ENCODE measurements at regions not wholly inside any gene's neighbourhood (a gene's known extent, or its start where the extent isn't known, plus 50 kb on each side); places are given as distances from the start of the nearest gene placed in this dataset.

DNA sequence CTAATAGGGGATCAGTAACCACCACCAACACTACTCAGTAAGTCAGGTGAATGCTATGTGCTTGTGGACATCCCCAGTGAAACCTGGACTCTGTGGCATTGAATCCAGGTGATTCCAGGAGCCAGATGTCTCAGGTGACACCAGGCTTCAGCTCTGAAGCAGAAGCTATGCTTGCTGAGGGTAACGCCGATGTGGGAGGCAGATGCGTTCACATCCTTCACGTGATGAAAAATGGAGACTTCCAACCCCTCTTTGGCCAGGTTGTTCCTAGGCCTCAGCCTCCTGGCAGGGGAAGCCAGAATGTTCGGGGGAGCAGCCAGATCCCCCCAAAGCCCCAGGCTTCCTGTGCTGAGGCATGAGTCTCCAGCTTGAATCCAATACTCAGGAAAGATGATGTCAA lies 209.8 kb upstream of the PDE10A start:
- DNase-seq, result no peak

DNA sequence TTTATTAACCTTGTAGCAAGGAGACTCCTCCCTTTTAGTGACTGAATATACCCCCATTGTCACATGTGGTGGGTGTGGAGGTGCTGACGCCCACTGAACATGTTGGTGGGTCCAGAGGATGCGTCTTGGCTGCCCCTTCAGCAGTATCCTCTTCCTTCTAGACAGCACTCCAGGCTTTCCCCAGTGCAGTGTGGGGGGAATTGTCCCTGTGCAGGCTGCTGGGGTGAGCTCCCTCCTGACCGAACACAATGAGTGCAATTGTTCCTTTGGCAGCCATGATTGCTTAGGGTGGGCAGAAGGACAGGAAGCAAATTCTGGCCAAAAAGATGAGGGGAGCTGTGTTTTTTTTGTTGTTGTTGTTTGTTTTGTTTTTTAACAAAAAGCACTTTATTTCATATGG lies 209.3 kb upstream of the PDE10A start:
- DNase-seq, result no peak

DNA sequence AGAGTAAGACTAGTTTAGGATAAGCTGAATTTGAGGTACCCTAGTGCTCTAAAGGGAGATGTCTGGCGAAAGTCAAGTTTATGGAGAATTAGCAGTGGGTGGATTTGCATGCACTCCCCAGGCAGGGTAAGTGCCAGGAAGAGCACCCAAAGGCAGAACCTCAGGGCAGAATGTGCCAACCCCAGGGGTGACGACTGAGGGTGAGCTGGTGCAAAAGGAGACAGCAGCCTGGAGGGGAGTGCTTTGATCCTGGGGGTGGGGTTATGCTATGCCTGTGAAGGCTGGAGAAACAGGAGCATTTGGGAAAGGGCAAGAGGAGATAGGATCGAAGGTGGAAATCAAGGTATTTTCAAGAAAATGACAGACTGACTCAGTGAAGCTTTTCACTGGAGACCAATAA lies 208.5 kb upstream of the PDE10A start:
- DNase-seq, result no peak

DNA sequence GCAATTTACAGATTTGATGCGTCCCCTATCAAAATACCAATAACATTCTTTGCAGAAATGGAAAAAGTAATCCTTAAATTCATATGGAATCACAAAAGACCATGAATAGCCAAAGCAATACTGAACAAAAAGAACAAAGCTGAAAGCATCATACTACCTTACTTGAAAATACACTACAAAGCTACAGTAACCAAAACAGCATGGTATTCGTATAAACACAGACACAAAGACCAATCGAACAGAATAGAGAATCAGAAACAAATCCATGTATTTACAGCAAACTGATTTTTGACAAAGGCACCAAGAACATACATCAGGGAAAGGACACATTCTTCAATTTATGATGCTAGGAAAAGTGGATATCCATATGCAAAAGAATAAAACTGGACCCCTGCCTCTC lies 206.5 kb upstream of the PDE10A start:
- no peak for DNase-seq

DNA sequence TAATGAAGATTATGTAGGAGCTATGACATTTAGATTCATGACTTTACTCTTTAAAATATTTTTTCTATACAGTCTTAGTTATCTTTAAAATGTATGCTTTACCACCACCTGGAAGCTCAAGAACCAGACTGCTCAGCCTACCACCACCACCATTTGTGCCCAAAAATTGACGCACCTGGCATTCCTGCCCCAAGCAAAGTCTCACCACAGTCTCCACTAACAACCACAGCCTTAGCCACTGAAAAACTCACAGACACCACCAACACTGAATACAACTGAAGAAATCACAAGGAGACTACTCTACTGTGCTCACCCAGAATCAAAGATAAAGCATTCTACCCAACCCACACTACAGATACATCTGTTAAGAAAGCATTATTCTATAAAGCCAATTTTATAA lies 201.9 kb upstream of the PDE10A start:
- DNase-seq, result no peak

DNA sequence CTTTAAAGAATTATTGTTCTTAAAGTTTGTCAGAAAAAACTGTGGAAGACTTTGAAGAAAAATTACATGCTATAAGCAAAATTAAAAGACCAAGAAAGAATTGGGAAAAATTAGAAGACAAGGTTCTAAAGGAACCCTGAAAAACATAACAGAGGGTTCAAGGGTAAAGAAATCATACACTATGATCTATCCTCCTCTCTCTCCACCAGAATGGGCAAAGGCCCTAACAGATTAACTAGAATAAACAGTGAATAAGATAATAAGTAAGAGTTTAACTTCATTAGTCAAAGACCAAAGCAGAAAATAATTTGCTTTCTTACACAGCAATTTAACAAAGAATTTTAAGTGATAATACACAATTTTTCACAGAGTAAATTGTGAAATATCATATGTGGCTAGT lies 201.2 kb upstream of the PDE10A start:
- no peak for DNase-seq

DNA sequence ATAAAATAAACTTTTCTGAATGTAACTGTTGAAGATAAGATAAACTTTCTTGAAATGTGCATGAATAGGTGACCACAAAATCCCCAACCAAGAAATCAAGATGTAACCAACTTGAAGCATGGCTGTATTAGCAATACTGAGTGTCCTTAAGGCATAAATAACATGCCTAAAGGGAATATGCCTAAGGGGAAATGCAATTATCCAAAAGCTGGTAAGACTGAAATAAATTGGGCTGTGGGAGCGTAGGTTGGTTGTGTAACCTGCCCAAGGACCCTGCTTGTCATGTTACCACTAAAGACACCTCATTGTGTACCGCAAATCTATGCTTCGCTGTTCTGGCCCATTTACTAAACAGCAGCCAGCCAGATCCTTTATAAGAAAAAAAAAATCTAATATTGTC lies 200.8 kb upstream of the PDE10A start:
- DNase-seq, result no peak

DNA sequence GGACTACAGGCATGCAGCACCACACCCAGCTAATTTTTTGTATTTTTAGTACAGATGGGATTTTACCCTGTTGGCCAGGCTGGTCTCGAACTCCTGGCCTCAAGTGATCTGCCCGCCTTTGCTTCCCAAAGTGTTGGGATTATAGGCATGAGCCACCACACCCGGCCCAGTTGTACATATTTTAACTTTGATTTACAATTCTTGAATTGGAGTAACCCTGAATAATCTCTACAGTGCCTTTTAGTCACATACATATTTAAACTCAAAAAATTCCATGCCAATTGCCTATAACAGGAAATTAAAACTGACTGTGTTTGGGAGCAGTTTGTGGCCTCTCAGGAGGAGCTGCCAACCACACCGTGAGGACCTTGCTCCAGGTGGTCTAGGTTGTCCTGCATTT lies 199.8 kb upstream of the PDE10A start:
- DNase-seq, result no peak

DNA sequence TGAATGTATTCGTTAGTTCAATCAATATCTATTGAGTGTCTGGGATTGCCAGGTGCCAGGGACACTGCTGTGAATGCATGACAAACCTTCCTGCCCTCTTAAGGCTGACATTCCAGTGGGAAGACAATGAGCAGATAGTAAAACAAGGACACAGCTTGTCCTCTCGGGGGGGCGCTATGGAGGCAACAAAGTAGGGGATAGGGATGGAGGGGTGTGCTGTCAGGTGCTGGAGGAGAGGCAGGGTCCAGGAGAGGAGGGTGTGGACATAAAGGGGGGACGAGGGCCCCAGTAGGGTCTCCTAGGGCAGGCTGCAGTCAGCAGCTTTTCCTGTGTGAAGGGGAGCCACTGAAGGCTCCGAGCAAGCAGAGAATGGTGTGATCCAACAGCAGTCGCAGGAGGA lies 198.2 kb upstream of the PDE10A start:
- DNase-seq, result no peak

DNA sequence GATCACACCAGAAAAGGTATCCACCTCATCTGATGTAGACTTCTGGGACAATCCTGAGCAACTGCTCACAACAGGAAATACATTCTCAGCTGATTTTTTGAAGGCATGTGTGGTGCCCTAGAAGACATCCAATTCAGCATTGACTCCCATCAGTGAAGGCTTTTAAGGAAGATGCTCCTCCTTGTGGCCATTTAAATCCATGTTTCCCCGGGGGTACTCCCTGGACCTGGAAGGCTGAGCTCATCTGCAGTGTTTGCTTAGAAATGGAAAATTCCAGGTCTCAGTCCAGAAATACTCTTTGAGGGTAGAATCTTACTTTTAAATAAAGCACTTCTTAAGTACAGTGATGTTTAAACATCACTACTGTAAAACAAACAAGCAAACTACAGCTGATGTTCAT lies 195.5 kb upstream of the PDE10A start:
- no peak for DNase-seq

DNA sequence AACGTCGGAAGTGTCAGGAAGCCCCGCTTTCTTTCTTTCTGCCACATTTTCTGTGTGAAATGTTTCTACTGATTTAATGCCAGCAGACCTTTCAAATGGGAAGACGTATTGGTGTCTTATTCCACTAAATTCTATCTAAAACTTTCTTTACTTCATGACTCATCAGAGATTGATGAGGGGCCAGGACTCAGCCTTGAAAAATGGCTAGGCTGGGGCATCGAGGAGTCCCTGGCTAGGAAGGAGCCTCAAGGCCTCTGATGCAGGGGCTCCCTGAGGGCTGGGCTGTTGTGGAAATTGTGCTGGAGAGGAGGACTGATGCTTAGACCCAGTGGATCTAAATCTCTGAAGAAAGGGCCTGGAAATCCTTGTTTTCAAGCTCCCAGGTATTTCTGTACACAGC lies 192.8 kb upstream of the PDE10A start:
- DNase-seq, result no peak

DNA sequence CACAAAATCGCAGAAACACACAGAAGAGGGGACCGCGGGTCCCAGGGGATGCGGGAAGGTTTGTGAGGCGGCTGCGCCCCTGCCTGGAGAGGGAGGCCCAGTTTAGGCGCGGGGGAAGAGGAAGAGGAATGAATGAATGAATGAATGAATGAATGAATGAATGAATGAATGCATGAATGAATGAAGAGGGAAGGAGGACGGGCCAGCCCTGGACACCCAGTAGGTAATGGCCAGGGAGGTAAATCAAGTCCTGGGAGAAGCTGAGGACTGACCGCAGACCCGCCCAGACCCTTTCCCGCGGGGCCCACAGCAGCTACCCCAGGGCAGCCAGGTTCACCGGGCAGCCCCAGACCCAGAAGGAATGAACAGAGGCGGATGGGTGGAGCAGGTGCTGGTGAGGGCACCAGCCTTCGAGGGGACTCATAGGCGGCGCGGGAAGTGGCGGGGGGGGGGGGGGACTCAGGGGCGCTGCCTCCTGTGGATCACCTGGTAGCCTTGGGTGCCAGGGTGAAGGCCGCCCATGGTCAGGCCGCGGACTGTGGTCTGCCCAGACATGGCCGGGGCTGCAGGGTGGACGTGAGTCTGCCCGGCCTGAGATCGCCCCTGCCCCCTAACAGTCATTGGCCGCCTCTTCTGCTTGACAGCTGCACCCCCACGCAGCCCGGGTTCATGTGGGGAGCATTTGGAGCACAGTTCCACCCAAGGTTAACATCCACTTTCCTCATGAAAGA lies 192.0 kb upstream of the PDE10A start:
- no peak for DNase-seq

DNA sequence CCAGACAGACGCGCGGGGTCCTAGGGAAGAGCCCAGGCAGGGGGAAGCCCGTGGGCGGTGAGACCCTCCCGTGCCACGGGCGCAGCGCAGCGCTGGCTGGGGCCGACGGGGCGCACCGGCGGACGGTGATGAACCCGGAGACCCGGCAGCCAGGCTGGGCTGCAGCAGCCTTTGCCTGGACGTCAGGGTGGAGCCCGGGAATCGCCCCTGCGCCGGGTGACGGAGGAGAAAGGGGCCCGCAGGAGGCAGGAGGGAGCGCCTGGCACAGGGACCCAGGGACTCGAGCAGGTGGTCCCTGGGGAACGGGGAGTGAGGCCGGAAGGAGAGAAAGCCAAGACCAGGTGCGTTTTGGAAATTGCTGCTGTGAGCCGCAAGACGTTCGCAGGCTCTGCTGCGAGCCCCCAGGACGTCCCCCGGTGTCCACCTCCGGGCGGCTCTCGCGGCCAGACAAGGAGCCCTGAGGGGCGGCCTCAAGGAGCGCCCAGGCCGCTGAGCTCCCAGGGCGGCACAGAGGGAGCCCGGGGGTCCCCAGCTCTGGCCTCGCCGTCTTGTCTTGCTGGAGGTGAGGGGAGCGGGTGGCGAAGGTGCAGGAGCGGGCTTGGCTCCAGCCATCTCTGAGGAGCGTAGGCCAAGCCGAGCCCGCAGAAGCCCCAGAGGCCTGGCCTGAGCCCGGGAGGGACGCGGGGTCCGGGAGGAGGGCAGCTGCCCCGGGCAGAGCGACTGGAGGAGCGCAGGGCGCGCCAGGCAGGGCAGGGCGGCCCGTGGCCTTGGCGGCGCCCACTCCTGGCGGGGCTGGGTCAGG lies 191.2 kb upstream of the PDE10A start:
- peak; percentile 54 for DNase-seq

DNA sequence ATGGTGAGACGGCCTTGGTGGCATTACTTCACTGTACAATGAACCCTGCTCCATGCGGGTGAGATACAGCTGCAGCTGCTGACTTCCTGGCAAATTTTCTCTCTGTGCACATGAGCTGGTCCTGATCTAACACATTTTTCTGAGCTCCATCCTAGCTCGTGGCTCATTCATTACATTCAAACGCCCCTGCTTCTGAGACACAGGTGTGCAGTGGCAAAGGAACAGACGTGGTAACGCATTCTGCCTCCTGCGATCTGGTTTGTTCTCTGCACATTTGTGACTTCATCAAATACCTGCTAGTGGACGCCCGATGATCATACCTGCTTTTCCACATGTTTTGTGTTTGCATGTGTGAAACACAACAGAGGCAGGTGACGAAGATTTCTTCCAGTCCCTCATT lies 189.6 kb upstream of the PDE10A start:
- no peak for DNase-seq

DNA sequence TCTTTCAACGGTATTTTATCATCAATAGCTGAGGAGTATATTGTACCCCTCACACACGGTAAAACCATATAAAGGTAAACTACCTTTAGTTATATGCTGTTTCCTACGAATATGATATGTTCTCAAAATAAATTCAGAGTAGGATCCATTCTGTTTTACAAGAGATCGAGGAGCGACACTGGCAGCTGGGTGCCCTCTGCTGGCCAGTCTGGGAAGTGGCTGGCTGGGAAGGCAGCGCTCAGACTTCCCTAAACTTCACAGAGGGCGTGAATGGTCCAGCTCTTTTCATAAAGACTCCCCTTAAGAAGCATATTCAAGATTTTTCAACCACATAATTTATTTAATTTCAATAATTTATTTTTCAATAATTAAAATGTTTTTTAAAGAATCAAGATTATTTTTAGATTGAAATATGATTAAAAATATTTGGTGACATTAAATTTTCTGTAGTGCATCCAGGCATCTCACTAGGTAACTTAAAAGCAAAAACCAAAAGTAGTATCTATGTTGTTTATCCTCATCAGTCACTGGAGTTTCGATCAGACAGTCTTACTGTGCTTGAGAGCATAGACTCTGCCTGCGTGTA lies 187.5 kb upstream of the PDE10A start:
- peak; percentile 83 for DNase-seq

DNA sequence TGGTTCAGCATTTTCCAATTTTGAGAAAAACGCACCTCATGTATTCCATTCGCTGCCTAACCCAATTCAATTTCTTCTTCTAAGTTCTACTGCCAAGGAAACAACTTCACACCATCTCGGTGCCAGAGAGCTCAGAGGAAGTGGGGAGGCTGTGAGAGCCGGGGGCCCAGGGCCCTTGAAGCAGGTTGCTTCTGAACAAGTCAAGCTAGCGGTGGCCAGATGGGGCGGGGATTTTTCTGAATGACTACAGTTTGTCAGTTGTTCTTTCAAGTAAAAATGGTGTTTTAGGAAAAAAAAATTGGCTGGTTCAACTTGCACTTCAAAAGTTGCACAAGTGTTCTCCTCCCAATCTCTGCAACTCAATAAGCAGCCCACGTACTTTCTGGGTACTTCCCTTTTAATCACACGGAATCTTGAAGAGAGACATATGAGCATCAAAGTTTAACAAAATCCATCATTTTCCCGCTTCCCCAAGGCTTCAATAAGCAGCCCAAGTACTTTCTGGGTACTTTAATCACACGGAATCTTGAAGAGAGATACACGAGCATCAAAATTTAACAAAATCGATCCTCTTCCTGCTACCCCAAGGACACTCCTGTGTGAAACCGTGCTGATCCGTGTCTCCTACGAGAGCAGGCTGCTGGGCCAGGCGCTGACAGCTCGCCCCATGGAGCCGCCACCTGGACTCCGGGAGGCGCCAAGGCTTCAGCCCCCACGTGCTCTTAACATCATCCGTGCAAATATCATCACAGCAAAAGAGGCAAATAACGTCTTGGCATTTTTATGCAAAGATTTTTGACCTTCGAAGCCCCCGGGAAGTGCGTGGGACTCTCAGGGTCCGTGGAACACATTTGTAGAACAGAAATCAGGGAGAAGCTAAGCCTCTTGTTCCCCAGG lies 186.7 kb upstream of the PDE10A start:
- peak; percentile 66 for DNase-seq

DNA sequence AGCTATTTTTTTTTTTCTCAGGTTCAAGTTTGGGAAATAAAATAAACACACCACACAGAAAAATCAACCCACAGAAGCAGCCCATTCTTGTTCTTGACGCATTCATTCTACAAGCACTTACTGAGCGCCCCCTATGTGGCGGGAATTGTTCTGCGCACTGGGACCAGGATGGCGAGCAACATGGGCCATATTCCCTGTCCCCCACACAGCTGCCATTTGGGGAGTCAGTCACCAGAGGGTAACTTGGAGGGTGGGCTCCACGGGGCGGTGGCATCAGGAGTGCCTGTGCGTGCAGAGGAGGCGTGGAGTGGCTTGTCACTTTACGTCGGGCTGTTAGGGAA lies 185.0 kb upstream of the PDE10A start:
- no peak for DNase-seq

DNA sequence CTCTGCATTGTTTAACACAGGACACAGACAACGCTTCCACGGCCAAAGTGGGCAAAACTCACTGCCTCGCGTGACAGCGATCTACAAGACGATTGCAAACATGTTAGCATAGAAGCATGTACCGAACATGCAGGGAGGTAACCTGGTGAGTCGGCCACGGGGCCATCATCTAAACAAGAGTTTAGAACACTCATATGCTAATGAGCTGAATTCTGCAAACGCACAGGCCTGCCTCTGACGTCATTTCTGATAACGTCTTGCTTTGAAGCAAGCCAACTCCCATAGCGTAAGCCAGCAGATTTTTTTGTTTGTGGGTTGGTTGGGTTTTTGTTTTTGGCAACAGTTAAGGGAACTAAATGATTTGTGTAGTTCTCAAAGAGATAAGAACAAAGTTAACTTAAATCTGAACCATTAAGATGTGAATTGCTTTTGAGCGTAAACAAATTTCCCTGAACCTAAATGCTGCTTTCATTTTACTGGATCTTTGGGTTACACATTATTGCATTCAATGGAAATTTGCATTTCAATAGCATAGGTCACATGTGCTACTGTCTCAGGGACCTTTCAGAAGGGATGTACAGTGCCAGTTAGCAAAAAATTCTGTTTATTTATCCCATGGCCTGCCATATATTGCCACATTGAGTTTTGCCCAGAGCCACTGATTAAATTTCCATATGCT lies 184.5 kb upstream of the PDE10A start:
- no peak for DNase-seq

DNA sequence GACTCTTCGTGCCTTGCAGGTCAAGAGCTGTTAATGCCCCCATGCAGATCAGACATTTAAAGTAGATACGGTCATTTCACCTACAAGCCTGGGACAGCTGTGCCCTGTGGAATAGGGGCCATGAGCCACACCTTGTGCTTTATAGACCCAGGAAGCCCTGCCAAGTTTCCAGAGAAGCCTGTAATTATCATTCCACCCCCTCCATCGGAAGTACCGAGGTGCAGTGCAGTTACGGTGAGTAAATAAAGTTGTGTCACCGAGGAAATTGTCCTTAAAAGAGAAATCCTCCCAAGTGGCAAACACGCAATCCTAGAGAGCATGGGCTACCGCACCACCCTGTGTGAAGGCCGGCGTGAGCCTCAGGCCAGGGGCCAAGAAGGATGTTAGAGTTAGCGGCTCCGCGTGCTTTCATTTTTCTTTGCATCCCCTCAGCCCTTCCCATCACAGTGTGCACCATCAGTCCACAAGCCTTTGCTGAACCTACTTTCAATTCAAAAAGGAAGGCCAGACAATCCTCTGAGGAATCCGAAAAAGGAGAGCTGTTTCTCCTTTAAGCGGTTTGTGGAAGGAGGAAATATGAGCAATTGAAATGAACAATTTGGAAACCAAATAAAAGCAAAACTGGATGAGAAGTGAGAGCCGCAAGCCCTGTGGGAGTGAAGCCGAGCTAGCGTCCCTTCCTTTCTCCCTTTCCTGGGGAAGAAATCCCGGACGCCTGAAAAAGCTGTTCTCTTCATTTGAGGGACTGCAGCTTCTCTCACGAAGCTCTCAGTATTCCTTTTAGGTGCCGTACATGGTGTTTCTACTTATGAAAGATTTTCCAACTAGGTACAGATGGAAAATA lies 183.3 kb upstream of the PDE10A start:
- DNase-seq, result no peak

DNA sequence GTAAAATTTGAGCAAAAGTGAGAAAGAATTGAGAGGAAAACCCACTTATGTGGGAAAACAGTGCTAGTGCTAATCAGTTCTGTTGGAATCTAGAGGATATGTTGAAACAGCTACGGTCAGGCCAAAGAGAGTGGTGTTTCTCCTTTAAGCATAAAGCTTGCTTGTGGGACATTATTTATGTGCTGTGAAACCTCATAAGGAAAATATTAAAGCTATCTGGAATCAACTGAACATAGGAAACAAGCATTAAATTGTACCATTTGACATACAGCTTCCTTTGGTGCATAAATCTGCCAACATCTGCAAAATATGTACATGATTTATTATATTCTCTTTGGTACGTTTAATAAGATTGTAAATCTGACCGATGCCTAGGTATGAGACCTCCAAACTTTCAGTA lies 182.5 kb upstream of the PDE10A start:
- no peak for DNase-seq

DNA sequence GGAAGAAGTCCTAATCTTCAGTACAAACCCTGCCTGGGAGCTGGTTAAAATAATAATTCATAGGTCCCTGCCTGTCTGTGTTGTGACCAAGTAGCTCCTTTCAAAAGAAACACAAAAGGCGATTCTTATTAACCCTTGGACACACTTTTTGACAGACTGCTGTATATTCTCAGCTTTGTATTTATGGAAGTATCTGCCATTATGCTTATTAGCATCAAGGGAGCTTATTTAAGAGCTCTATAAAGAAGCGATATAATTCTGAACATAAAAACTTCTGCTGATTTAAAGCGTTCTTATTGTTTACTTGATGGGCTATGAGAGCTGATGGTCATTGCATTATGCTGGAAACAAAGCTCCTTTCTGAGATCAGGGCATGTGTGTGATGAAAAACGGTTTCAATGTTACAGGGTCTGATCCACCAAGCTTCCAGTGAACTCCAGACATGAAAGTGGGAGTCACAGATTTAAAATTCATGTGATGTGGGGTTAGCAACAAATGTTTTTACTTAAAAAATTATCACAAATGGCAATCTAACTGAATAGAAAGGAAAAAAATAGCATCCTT lies 181.8 kb upstream of the PDE10A start:
- no peak for DNase-seq

Data from retina (tissue), 1 donor.